NT2/D1 (cell line): ENCODE measurements at regions not wholly inside any gene's neighbourhood (a gene's known extent, or its start where the extent isn't known, plus 50 kb on each side); places are given as distances from the start of the nearest gene placed in this dataset.
"Not testable (repeated sequence)": the region's sequence is repeated elsewhere in the genome, so short reads cannot be mapped to it uniquely, and the experiment has no call there.

Source experiments
- SUZ12 ChIP-seq: IDR thresholded peaks from 2 replicates; pipeline ENCODE4 v1.6.1; 2011; ENCODE audit not compliant: insufficient read length, insufficient read depth; ENCODE audit errors: extremely low read depth
- YY1 ChIP-seq: IDR thresholded peaks from 2 replicates; pipeline ENCODE4 v1.6.1; 2011; ENCODE audit not compliant: insufficient read length, insufficient read depth

GRCh38 chr9:22225856-22226255 lies 216.8 kb upstream of the CDKN2B start:
- TF ChIP-seq SUZ12, YY1: not testable (repeated sequence)
